Memory B cell (primary cell): ENCODE measurements at regions not wholly inside any gene's neighbourhood (a gene's known extent, or its start where the extent isn't known, plus 50 kb on each side); places are given as distances from the start of the nearest gene placed in this dataset.

Experiments used
- ATAC-seq: fragments of 150-1000 bp; cut with Tn5 transposase; 2 replicates; pipeline ENCODE4 v1.10.0; 2021; ENCODE audit warnings: low read depth, mild to moderate bottlenecking, moderate library complexity
- DNase-seq, 2 donors: peaks; one replicate each; pipeline ENCODE4 v3.0.0; 2022; ENCODE audit warnings: low spot score in 2 of 2
- H3K27ac Mint-ChIP-seq: one replicate; pipeline ENCODE4 v1.8.0; 2022; ENCODE audit warnings: mild to moderate bottlenecking, moderate library complexity, mixed read lengths
- H3K27me3 Mint-ChIP-seq: one replicate; pipeline ENCODE4 v1.8.0; 2022; ENCODE audit warnings: mixed read lengths
- H3K36me3 Mint-ChIP-seq: one replicate; pipeline ENCODE4 v1.8.0; 2022; ENCODE audit warnings: mild to moderate bottlenecking, mixed read lengths
- H3K4me1 Mint-ChIP-seq: one replicate; pipeline ENCODE4 v1.8.0; 2022; ENCODE audit warnings: mixed read lengths
- H3K4me3 Mint-ChIP-seq: one replicate; pipeline ENCODE4 v1.8.0; 2022; ENCODE audit warnings: mild to moderate bottlenecking, moderate library complexity, mixed read lengths
- H3K9me3 Mint-ChIP-seq: one replicate; pipeline ENCODE4 v1.8.0; 2022; ENCODE audit warnings: mixed read lengths

DNA sequence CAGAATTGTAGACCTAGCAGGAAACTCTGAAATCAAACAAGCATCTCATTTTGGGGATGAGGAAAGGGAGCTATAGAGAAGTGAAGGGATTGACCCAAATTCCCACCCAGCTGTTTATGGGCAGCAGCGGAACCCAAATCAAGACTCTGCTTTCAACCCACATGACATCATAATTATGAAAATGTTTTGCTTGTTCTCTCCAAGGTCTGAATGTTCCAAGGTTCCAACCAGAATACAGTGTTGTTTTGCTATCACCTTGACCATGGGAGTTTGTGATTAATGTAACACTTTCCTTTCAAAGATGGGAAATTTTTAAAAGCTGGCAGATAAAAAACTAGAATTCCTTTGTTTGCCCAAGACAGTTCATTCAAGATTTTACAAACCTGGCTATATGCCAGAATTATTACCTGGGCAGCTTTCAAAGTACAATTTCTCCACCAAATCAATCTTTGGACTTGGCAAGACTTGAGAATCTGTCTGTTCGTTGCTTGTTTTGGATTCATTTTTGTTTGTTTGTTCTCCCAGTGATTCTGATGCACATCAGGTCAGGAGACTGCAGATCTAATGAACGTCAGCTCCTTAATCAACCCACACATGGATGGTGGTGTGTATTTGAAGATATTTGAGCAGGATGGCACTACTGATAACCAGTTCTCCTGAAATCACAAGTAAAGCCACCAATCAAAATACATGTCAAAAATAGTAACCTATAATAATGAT, 322.7 kb downstream of the FOXO1 start:
- Mint-ChIP-seq H3K4me3 (no peak overlapping the region), H3K36me3 (no peaks in the 10 kb centered on the region), H3K27ac (no peak overlapping the region), H3K9me3 (no peaks in the 10 kb centered on the region), H3K27me3 (no peaks in the 10 kb centered on the region), H3K4me1 (peaks cover 9% of the 10 kb centered on the region)
- DNase-seq: no peak
- ATAC-seq: no peak

DNA sequence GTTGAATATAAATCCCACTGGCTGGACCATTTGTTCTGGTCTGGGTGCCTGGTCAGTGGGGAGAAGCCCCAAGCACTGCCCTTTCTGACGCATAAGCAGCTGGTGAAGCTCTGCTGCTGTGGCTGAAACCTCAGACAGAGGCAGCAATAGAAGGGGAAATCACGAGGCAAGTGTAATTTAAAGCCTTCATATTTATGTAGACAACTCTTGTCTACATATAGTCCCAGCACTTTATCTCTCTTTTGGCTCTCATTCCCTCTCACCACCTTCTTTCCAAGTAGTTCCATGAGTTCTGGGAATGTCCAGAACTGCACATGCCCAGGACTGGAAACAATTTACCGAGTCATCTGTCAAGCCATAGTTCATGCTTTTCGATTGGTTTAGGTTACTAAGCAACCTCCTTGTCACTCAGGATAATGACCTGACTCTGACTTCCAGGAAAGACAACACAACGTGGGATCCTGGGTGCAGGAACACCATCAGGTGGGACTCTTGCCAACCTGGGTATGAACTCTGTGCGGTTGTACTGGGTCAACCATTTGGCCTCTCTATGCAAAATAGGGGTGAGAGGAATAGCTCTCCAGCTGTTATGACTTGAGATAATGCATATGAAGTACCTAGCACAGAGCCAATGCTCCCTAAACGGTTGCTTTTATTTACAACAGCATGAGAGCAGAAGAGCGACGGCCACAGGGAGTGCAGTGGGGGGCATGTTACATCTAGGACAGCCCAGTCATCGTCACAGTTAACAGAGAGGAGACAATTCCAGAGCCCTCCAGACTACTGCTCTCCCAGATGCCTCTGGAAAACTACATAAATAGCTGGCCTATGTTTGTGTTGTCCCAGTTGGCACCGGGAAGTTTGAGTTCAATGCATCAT, 321.9 kb downstream of the FOXO1 start:
- H3K9me3 Mint-ChIP-seq: no peaks in the 10 kb centered on the region
- no peak for ATAC-seq
- H3K36me3 Mint-ChIP-seq: no peaks in the 10 kb centered on the region
- no peak overlapping the region for H3K4me3 Mint-ChIP-seq
- peaks cover 10% of the 10 kb centered on the region for H3K4me1 Mint-ChIP-seq
- no peak for DNase-seq
- H3K27ac Mint-ChIP-seq: peak overlapping the region; percentile 56
- H3K27me3 Mint-ChIP-seq: no peaks in the 10 kb centered on the region

DNA sequence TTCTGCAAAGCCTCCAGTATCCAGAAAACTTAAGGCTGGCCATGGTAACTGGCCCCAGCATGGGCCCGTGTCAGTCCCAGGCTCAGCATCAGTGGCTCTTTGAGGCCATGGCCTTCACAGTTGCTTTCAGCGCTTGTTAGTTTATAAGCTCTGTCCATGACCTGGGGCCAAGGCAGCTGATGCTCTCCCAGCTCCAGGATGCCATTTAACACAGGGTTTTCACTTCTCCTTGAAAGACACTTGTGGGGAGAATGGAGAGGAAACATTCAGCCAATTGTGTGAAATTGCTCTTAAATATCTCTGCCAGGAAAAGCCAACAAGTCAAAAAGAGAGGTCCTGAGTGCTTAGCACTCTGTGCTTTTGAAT, 321.3 kb downstream of the FOXO1 start:
- no peaks in the 10 kb centered on the region for H3K9me3 Mint-ChIP-seq
- DNase-seq: no peak
- no peak overlapping the region for H3K27ac Mint-ChIP-seq

DNA sequence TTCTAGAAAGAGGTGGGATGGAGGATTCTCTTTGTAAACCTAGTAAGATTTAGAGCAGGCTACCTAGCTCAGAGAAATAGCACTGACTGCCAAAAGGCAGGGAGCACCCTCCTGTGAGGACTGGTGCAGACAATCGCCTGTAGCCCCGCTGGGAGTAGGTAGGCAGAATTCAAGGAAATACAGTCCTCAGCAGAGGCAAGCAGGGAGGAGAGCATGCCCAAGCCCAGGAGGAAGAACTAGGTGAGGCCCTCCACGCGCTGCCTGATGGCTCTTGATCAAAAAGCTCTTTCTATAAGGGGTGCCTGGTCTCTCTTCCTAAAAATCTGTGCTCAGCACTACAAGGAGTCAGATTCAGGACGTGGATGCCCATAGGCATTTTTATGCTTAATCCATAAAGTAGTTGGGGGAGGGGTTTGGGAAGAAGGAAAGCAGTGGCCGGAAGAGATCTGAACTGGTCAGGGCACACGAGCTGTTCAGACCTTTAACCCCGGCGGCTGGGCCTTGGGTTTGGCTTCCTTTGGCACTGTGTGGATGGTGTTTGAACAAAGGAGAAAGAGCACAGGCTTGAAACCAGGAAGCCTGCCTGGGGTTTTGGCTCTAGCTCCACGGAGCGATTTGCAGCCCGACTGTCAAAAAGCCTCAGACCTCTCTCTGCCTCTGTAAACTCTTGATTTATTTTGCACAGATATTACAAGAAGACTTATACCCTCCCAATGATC, 320.6 kb downstream of the FOXO1 start:
- H3K4me3 Mint-ChIP-seq: no peak overlapping the region
- DNase-seq (no peak), ATAC-seq (no peak)
- H3K4me1 Mint-ChIP-seq: peaks cover 12% of the 10 kb centered on the region
- no peaks in the 10 kb centered on the region for H3K27me3 Mint-ChIP-seq
- no peak overlapping the region for H3K27ac Mint-ChIP-seq
- no peaks in the 10 kb centered on the region for H3K36me3 Mint-ChIP-seq
- H3K9me3 Mint-ChIP-seq: no peaks in the 10 kb centered on the region

More for the DNA sequence above, 321.3 kb downstream of the FOXO1 start:
- no peak overlapping the region for H3K4me3 Mint-ChIP-seq
- H3K4me1 Mint-ChIP-seq: peaks cover 12% of the 10 kb centered on the region
- no peaks in the 10 kb centered on the region for H3K27me3 Mint-ChIP-seq
- H3K36me3 Mint-ChIP-seq: no peaks in the 10 kb centered on the region
- no peak for ATAC-seq

- H3K4me3 Mint-ChIP-seq: no peak overlapping the region
- H3K4me1 Mint-ChIP-seq: peaks cover 13% of the 10 kb centered on the region
- no peak for DNase-seq
- ATAC-seq: no peak
- no peak overlapping the region for H3K27ac Mint-ChIP-seq
- H3K36me3 Mint-ChIP-seq: no peaks in the 10 kb centered on the region
- no peaks in the 10 kb centered on the region for H3K9me3 Mint-ChIP-seq
- no peaks in the 10 kb centered on the region for H3K27me3 Mint-ChIP-seq
These were observed 319.8 kb downstream of the FOXO1 start for GRCh38 chr13:40346592-40346991.

DNA sequence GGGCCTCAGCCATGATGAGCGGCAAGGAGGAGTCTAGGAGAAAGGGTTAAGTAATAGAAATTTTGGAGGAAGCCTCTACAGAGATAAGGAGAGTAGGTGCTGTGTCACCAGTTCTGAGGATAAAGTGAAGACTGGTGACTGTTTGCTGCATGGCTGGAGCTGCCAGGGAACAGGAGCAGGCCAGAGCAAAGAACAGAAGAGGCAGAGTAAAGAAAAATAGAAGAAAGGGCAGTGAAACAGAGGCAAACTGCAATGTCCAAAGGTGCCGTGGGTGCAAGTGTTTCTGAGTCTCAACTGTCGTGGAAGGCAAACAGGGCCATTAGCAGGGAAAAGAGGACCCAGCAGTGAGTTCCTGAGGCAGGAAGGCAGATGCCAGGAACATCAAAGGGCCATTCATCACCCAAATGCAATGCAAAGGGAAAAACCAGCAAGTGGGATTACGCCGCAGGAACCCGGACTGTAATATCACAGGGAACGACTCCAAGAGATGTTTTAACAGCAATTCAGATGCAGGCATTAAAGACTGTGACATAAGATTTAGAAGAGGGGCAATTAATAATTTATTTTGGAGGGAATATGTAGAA, 318.3 kb downstream of the FOXO1 start:
- no peak overlapping the region for H3K27ac Mint-ChIP-seq
- H3K4me1 Mint-ChIP-seq: peaks cover 15% of the 10 kb centered on the region
- H3K36me3 Mint-ChIP-seq: no peaks in the 10 kb centered on the region
- no peak for ATAC-seq
- H3K4me3 Mint-ChIP-seq: no peak overlapping the region
- H3K9me3 Mint-ChIP-seq: no peaks in the 10 kb centered on the region
- H3K27me3 Mint-ChIP-seq: no peaks in the 10 kb centered on the region
- DNase-seq: no peak

DNA sequence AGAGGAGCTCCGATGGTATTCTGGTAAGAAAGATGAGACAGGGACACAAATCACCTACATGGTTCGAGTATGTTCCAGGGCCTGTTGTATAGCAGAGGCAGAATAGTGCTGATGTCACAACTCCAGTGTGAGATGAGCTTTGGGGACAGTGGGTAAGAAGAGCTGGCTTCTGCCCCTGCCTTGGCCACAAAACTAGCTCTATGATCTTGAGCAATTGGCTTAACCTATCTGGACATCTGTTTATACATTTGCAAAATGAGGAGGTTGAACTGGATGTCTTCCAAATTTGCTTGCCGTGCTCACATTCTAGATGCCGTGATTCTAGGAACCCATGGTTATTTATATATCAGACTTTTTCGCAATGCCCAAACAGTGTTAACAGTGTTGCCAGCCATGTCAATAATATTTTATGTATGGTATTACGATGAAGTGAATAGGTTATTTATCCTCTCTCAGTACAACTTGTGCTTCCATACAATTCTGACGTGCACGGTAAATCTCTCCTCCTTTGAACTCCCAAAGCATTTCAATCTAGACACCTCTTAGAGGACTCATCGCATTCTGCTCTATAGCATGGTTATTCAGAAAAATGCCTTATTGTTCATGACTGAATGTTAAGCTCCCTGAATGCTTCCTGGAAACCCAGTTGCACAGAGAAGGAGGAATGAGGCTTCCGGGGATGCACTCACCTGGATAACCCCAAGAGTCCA, 316.0 kb downstream of the FOXO1 start:
- Mint-ChIP-seq H3K27me3 (no peaks in the 10 kb centered on the region), H3K9me3 (no peaks in the 10 kb centered on the region), H3K36me3 (no peaks in the 10 kb centered on the region), H3K4me1 (peaks cover 9% of the 10 kb centered on the region), H3K4me3 (no peak overlapping the region), H3K27ac (no peak overlapping the region)
- ATAC-seq: no peak
- DNase-seq: no peak

GRCh38 chr13:40351537-40352379, 314.7 kb downstream of the FOXO1 start:
- H3K4me1 Mint-ChIP-seq: peaks cover 11% of the 10 kb centered on the region
- no peak overlapping the region for H3K4me3 Mint-ChIP-seq
- no peaks in the 10 kb centered on the region for H3K27me3 Mint-ChIP-seq
- no peaks in the 10 kb centered on the region for H3K36me3 Mint-ChIP-seq
- no peaks in the 10 kb centered on the region for H3K9me3 Mint-ChIP-seq
- no peak for DNase-seq
- ATAC-seq: no peak
- H3K27ac Mint-ChIP-seq: no peak overlapping the region

GRCh38 chr13:40352380-40352778, 314.1 kb downstream of the FOXO1 start:
- no peaks in the 10 kb centered on the region for H3K27me3 Mint-ChIP-seq
- no peak overlapping the region for H3K4me3 Mint-ChIP-seq
- DNase-seq: no peak
- H3K36me3 Mint-ChIP-seq: no peaks in the 10 kb centered on the region
- no peak overlapping the region for H3K27ac Mint-ChIP-seq
- peaks cover 11% of the 10 kb centered on the region for H3K4me1 Mint-ChIP-seq
- no peak for ATAC-seq
- no peaks in the 10 kb centered on the region for H3K9me3 Mint-ChIP-seq

DNA sequence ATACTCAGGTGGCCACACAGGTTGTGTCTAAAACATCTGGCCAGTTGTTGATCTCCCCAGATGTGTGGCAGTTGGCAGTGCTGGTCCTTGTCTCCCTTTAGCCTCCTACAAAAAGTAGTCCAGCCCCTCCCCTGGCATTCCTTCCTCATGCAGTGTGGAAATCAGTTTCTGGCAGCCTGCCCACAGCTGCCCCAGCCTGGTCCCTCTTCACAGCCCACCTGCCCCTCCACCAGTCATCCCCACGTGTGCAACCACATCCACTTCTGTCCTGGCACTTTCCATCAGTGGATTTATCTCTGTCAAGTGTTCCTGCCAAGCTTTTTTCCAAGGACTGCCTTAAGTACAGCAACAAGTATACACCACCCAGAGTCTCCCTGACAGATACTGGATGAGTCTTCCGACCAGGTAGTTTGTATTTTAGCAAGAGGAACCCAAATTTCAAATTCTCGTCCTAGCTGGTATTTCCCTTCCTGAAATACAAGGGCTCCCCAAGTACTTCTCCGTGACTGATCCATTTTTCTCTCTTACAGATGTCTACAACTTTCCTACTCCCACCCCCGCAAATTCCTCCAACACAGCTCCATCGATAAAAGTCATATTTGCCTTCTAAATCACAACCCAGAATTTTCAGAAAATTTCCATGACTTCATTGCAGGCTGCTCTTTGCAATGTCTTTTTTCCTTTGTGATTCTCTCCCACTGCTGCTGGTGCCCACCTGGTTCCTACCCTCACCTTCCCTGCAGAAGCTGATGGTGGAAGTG, 313.5 kb downstream of the FOXO1 start:
- Mint-ChIP-seq H3K4me1 (peaks cover 9% of the 10 kb centered on the region), H3K27me3 (no peaks in the 10 kb centered on the region), H3K9me3 (no peaks in the 10 kb centered on the region)

GRCh38 chr13:40355126-40355724, 311.2 kb downstream of the FOXO1 start:
- Mint-ChIP-seq H3K27ac (peak overlapping the region; percentile 31), H3K36me3 (no peaks in the 10 kb centered on the region), H3K4me1 (peaks cover 5% of the 10 kb centered on the region), H3K4me3 (no peak overlapping the region), H3K9me3 (no peaks in the 10 kb centered on the region), H3K27me3 (no peaks in the 10 kb centered on the region)
- no peak for ATAC-seq
- no peak for DNase-seq

More for the DNA sequence above, 313.5 kb downstream of the FOXO1 start:
- DNase-seq: no peak
- ATAC-seq: no peak
- Mint-ChIP-seq H3K4me3 (no peak overlapping the region), H3K36me3 (no peaks in the 10 kb centered on the region), H3K27ac (peak overlapping the region; percentile 7)

DNA sequence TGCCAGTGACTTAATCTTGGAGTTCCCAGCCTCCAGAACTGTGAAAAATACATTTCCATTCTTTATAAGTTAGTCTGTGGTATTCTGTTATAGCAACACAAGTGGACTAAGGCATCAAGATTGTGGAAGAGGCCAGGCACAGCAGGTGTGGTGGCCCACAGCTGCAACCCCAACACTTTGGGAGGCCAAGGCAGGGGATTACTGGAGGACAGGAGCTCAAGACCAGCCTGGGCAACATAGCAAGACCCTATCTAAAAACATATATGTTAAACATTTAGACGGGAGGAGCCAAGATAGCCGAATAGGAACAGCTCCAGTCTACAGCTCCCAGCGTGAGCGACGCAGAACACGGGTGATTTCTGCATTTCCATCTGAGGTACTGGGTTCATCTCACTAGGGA, 310.4 kb downstream of the FOXO1 start:
- Mint-ChIP-seq H3K27ac (peak overlapping the region; percentile 31), H3K4me1 (peaks cover 5% of the 10 kb centered on the region), H3K27me3 (no peaks in the 10 kb centered on the region), H3K36me3 (no peaks in the 10 kb centered on the region), H3K9me3 (no peaks in the 10 kb centered on the region), H3K4me3 (peak overlapping the region; percentile 14)
- DNase-seq (no peak), ATAC-seq (no peak)
